Activated CD4-positive, alpha-beta T cell treated with anti-CD3 and anti-CD28 coated beads, Interleukin-2, Interleukin-4, amounts not matched to agents 100 ng/mL and 50 ng/mL, durations not matched to agents 16 hours and 8 hours (primary cell): ENCODE measurements at regions not wholly inside any gene's neighbourhood (a gene's known extent, or its start where the extent isn't known, plus 50 kb on each side); places are given as distances from the start of the nearest gene placed in this dataset.
"Not testable (repeated sequence)": the region's sequence is repeated elsewhere in the genome, so short reads cannot be mapped to it uniquely, and the experiment has no call there.

Source experiments
- DNase-seq: peaks from one replicate; pipeline ENCODE4 v3.0.0-alpha.2; 2020; ENCODE audit warnings: low spot score

- DNase-seq = no peak
Measured at GRCh38 chr4:31016322-31017061, 296.3 kb downstream of the PCDH7 start.

- no peak for DNase-seq
Measured at GRCh38 chr4:31020363-31020762, 300.2 kb downstream of the PCDH7 start.

GRCh38 chr4:31021008-31021407, 300.8 kb downstream of the PCDH7 start:
- DNase-seq = no peak

- no peak for DNase-seq
Measured at GRCh38 chr4:31022702-31023101, 302.5 kb downstream of the PCDH7 start.

GRCh38 chr4:31023109-31023508, 302.9 kb downstream of the PCDH7 start:
- DNase-seq = no peak

GRCh38 chr4:31023742-31024141, 303.6 kb downstream of the PCDH7 start:
- DNase-seq = no peak

GRCh38 chr4:31024781-31025180, 304.6 kb downstream of the PCDH7 start:
- not testable (repeated sequence) for DNase-seq

GRCh38 chr4:31026256-31026655, 306.1 kb downstream of the PCDH7 start:
- no peak for DNase-seq

- DNase-seq = no peak
Measured at GRCh38 chr4:31034550-31034949, 314.4 kb downstream of the PCDH7 start.

- no peak for DNase-seq
Measured at GRCh38 chr4:31035761-31036160, 315.6 kb downstream of the PCDH7 start.

GRCh38 chr4:31037703-31038102, 317.5 kb downstream of the PCDH7 start:
- DNase-seq = no peak

- no peak for DNase-seq
Measured at GRCh38 chr4:31039382-31039781, 319.2 kb downstream of the PCDH7 start.

GRCh38 chr4:31040106-31040505, 319.9 kb downstream of the PCDH7 start:
- DNase-seq = no peak

GRCh38 chr4:31041385-31041784, 321.2 kb downstream of the PCDH7 start:
- DNase-seq = no peak

- no peak for DNase-seq
Measured at GRCh38 chr4:31041853-31042252, 321.7 kb downstream of the PCDH7 start.

- no peak for DNase-seq
Measured at GRCh38 chr4:31043382-31044062, 323.4 kb downstream of the PCDH7 start.

GRCh38 chr4:31045151-31045550, 325.0 kb downstream of the PCDH7 start:
- no peak for DNase-seq

GRCh38 chr4:31045724-31046318, 325.7 kb downstream of the PCDH7 start:
- DNase-seq = no peak

- DNase-seq = no peak
Measured at GRCh38 chr4:31051151-31051550, 331.0 kb downstream of the PCDH7 start.

GRCh38 chr4:31051565-31051964, 331.4 kb downstream of the PCDH7 start:
- no peak for DNase-seq

GRCh38 chr4:31052519-31052918, 332.4 kb downstream of the PCDH7 start:
- no peak for DNase-seq

GRCh38 chr4:31053451-31053850, 333.3 kb downstream of the PCDH7 start:
- DNase-seq = no peak

- no peak for DNase-seq
Measured at GRCh38 chr4:31054295-31054694, 334.1 kb downstream of the PCDH7 start.
